ENCODE measurements at regions not wholly inside any gene's neighbourhood (a gene's known extent, or its start where the extent isn't known, plus 50 kb on each side); places are given as distances from the start of the nearest gene placed in this dataset.

DNA sequence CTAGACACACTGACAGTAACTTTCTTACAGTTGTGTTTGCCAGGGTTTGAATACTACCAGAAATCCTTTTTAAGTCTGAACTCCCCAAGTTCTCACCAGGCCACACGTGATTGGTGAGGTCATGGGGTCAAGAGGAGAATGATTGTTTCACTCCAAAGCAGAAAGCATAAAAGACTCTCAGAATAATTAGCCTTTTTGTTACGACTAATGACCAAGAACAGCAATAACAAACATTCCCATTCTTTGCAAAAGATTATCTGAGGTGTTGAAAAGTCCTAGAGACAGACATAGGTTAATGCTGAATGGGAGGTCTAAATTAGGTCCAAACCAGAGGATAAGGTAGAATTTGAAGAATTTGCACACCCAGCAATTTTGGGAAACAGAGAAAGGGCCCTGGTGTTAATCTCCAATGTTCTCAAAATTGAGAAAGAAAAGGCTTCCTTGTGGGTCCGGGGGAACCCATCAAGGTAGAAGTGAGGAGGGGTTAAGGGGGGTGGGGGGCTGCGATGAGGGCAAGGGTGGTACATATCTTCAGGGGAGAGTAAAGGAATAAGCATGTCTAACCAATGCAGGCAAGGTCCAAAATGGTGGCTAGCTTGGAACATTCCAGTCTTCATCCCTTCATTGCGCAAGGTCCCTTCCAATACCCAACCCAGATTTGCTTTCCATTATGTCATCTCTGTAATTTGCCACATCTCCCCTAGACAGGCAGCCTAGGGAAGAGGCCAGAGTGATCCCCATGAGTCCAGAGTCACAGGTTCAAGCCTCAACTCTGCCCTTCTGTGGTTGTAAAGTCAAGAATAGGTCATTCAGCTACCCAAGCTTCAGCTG, 74.6 kb upstream of the NFIA start:
- TF ChIP-seq ZFX (IDR thresholded peaks at IDR 0.05; ENCODE audit: borderline replicate concordance): no peak
- TF ChIP-seq, protein P1, sequence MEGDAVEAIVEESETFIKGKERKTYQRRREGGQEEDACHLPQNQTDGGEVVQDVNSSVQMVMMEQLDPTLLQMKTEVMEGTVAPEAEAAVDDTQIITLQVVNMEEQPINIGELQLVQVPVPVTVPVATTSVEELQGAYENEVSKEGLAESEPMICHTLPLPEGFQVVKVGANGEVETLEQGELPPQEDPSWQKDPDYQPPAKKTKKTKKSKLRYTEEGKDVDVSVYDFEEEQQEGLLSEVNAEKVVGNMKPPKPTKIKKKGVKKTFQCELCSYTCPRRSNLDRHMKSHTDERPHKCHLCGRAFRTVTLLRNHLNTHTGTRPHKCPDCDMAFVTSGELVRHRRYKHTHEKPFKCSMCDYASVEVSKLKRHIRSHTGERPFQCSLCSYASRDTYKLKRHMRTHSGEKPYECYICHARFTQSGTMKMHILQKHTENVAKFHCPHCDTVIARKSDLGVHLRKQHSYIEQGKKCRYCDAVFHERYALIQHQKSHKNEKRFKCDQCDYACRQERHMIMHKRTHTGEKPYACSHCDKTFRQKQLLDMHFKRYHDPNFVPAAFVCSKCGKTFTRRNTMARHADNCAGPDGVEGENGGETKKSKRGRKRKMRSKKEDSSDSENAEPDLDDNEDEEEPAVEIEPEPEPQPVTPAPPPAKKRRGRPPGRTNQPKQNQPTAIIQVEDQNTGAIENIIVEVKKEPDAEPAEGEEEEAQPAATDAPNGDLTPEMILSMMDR (IDR thresholded peaks at IDR 0.05): no peak
- no peak overlapping the region for H3K27ac ChIP-seq

DNA sequence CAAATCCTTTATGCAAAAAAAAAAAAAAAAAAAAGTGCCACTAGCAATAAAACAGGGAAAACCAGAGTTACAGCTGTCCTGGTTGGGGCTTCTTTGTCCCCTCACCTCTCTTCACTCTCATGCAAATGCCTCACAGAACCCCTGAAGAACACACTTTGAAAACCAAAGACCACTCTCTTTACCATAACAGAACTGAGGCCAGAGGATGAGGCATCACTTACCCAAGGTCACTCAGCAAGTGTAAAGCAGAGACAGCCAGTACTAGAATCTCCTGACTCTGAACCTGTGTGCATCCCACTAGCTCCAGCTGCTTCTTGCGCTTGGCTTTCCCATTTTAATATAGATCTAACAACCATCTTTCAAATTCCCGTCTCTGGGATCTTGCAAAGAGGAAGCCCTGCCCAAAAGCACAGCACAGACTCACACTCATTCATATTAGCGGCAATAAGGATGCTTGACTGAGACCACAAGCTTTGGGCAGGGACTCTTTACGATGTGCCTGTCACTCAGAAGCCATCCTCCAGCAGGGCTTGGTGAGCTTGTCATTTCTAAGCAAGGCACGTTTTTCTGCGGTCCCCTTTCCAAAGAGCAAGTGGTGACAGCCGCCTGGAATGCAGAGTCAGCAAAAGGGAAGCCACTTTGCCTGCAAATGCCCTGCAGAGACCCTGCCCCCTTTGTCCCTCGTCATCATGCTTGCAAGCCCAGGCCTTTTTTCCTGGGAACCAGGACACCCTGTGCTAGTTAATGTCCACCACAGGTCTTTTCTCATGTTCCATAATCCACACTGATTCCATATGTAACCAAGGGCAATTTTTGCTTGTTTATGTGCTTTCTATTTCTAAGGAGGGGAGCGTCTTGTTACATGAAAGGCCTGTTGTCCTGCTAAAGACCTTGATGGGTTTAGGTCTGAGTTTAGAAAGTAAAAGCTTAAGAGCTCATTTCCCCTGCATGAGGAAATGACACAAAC, 76.5 kb upstream of the NFIA start:
- no peak for TF ChIP-seq ZFX (IDR thresholded peaks at IDR 0.05; ENCODE audit: borderline replicate concordance)
- TF ChIP-seq, protein P1 (IDR thresholded peaks at IDR 0.05): no peak
- no peak overlapping the region for H3K27ac ChIP-seq

DNA sequence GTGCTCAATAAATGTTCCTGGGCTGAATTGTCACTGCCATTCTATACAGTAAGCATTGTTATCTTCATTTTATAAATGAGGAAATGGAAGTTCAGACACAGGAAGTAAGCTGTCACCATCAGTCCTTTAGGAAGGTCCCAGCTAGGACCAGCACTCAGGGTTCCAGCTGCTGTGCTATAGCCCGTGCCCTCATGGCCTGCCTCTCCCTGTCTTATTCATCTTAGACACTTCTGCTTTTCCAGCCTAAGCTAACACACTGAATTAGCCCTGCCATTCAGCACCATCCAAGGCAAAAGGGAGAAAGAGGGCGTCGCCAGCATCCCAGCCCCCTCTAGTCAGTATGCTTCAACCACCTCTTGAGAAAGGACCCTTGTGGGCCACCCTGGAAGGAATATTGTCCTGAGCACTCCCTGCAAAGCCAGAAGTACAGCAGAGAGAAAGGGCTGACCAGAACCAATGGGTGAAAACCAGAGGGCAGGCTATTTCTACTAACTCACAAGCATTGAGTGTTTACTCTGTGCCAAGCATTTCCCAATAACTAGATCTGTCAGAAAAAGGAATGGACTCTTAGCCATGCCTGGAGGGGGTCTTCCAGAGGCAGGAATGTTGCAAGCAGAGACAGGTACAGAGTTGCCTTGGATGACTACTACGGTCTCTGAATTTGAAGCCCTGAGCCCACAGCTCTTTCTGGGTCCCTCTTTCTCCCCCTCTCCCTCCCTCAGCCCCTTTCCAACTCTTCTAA, 77.9 kb upstream of the NFIA start:
- TF ChIP-seq ZFX (IDR thresholded peaks at IDR 0.05; ENCODE audit: borderline replicate concordance): no peak
- TF ChIP-seq, protein P1 (IDR thresholded peaks at IDR 0.05): no peak
- no peak overlapping the region for H3K27ac ChIP-seq

DNA sequence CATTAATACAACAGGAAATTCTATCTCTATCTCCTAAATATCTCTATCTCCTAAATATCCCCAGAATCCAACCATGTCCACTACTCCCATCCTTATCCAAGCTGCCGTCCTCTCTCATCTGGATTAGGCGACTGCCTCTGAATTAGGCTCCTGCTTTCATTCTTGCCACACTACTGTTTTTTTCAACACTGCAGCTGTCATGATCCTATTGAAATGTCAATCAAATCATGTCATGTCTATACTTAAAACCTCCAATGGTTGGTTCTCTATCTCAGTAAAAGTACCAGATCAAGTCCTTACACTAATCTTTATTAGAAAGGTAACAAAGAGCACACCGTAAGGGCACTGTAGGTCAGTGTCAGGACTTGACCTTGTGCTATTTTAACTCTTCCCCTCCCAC, 82.0 kb upstream of the NFIA start:
- no peak overlapping the region for H3K27ac ChIP-seq

DNA sequence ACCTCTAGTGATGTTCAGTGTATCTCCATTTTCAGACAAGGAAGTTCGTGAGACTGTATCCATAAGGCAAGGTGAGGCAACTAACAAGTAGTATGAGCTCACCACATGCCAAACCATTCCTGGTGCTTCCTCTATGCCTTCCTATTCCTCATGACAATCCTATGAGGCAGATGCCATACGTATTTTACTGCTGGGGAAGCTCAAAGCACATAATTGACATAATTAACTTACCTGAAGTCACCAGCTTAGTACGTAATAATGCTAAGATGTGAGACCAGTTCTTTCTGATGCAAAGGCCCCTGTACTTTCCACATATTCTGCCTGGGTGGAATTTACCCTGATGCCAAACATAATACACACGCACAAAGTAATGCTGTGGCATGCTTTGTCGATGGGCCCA, 83.6 kb upstream of the NFIA start:
- TF ChIP-seq, protein P1 (IDR thresholded peaks at IDR 0.05): no peak
- no peak for TF ChIP-seq ZFX (IDR thresholded peaks at IDR 0.05; ENCODE audit: borderline replicate concordance)
- no peak overlapping the region for H3K27ac ChIP-seq

More for the DNA sequence above, 82.0 kb upstream of the NFIA start:
- no peak for TF ChIP-seq ZFX (IDR thresholded peaks at IDR 0.05; ENCODE audit: borderline replicate concordance)
- TF ChIP-seq, protein P1 (IDR thresholded peaks at IDR 0.05): no peak

DNA sequence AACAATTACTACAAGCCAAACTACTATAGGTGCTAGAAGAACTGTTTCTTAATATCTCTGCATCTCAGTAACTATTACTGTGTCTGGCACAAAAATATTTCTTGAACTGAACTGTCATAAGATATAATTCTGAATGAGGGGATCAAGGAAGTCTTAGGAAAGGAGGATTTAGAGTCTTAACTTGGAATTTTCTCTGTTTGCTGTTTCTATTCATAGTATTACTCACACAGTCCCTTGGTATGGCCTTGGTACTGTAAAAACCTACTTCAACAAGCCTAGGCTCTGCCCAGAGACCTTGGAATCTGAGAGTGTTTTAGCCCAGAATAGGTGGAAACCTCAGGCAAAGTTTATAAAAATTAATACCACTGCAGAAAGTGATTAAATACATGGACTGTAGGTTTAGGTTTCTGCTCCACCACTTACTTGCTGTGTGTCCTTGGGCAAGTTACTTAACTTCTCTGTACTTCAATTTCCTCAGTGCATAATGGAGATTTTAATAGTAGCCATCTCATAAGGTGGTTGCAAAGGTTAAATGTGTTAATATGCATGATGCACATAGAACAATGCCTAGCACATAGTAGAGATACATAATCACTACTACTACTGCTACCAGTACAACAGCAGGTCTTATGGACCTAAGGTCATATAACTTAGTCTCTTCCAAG, 87.4 kb upstream of the NFIA start:
- H3K27ac ChIP-seq: no peak overlapping the region
- TF ChIP-seq, protein P1 (IDR thresholded peaks at IDR 0.05): no peak
- no peak for TF ChIP-seq ZFX (IDR thresholded peaks at IDR 0.05; ENCODE audit: borderline replicate concordance)
